ENCODE measurements at regions not wholly inside any gene's neighbourhood (a gene's known extent, or its start where the extent isn't known, plus 50 kb on each side); places are given as distances from the start of the nearest gene placed in this dataset.

GRCh38 chr20:61170496-61171320, 81.4 kb upstream of the CDH4 start:
- no peak for TF ChIP-seq POLR2A (IDR thresholded peaks at IDR 0.05)
- TF ChIP-seq, protein P1, sequence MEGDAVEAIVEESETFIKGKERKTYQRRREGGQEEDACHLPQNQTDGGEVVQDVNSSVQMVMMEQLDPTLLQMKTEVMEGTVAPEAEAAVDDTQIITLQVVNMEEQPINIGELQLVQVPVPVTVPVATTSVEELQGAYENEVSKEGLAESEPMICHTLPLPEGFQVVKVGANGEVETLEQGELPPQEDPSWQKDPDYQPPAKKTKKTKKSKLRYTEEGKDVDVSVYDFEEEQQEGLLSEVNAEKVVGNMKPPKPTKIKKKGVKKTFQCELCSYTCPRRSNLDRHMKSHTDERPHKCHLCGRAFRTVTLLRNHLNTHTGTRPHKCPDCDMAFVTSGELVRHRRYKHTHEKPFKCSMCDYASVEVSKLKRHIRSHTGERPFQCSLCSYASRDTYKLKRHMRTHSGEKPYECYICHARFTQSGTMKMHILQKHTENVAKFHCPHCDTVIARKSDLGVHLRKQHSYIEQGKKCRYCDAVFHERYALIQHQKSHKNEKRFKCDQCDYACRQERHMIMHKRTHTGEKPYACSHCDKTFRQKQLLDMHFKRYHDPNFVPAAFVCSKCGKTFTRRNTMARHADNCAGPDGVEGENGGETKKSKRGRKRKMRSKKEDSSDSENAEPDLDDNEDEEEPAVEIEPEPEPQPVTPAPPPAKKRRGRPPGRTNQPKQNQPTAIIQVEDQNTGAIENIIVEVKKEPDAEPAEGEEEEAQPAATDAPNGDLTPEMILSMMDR (IDR thresholded peaks at IDR 0.05) = no peak
- Histone ChIP-seq H3K9me3 (no peaks in the 10 kb centered on the region), H3K27me3 (no peaks in the 10 kb centered on the region), H3K36me3 (no peaks in the 10 kb centered on the region), H3K4me3 (no peak overlapping the region), H3K27ac (no peak overlapping the region), H3K4me1 (no peaks in the 10 kb centered on the region)
- intact Hi-C loops (cut with DNase I; ENCODE audit: low total_unique reads) = no loop called here
- no peak for DNase-seq

DNA sequence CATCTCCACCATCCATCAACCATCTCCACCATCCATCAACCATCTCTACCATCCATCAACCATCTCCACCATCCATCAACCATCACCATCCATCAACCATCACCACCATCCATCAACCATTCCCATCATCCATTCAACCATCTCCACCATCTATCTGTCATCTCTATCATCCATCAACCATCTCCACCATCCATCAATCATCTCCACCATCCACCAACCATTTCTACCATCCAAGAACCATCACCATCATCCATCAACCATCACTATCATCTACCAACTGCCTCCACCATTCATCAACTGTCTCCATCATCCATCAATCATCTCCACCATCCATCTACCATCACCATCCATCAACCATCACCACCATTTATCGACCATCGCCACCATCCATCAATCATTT, 78.8 kb upstream of the CDH4 start:
- H3K36me3 ChIP-seq = no peaks in the 10 kb centered on the region
- no peaks in the 10 kb centered on the region for H3K4me1 ChIP-seq
- no peak overlapping the region for H3K4me3 ChIP-seq
- no peak overlapping the region for H3K27ac ChIP-seq
- TF ChIP-seq, protein P1 (IDR thresholded peaks at IDR 0.05) = no peak
- no peak for TF ChIP-seq POLR2A (IDR thresholded peaks at IDR 0.05)
- H3K27me3 ChIP-seq = no peaks in the 10 kb centered on the region
- no peak for DNase-seq
- no peaks in the 10 kb centered on the region for H3K9me3 ChIP-seq
- intact Hi-C loops (cut with DNase I; ENCODE audit: low total_unique reads) = no loop called here

GRCh38 chr20:61173961-61174725, 77.9 kb upstream of the CDH4 start:
- Histone ChIP-seq H3K27ac (no peak overlapping the region), H3K27me3 (no peaks in the 10 kb centered on the region), H3K4me1 (no peaks in the 10 kb centered on the region), H3K9me3 (no peaks in the 10 kb centered on the region), H3K36me3 (no peaks in the 10 kb centered on the region), H3K4me3 (no peak overlapping the region)
- no peak for DNase-seq
- intact Hi-C loops (cut with DNase I; ENCODE audit: low total_unique reads) = no loop called here
- TF ChIP-seq POLR2A (IDR thresholded peaks at IDR 0.05) = no peak
- TF ChIP-seq, protein P1 (IDR thresholded peaks at IDR 0.05) = no peak

DNA sequence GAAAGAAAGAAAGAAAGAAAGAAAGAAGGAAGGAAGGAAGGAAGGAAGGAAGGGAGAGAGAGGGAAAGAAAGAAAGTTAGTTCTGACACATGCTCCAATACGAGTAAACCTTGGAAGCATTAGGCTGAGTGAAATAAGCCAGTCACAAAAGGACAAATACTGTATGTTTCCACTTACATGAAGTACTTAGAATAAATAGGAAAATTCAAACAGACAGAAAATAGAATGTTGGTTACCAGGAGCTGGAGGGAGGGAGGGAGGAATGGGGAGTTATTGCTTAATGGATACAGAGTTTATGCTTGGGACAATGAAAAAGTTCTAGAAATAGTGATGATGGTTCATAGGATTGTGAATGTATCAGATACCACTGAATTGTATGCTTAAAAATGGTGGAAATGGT, 75.2 kb upstream of the CDH4 start:
- no peaks in the 10 kb centered on the region for H3K27me3 ChIP-seq
- H3K9me3 ChIP-seq = no peaks in the 10 kb centered on the region
- H3K4me1 ChIP-seq = no peaks in the 10 kb centered on the region
- H3K27ac ChIP-seq = no peak overlapping the region
- no peak for DNase-seq
- TF ChIP-seq POLR2A (IDR thresholded peaks at IDR 0.05) = no peak
- TF ChIP-seq, protein P1 (IDR thresholded peaks at IDR 0.05) = no peak
- no peaks in the 10 kb centered on the region for H3K36me3 ChIP-seq
- intact Hi-C loops (cut with DNase I; ENCODE audit: low total_unique reads) = no loop called here
- no peak overlapping the region for H3K4me3 ChIP-seq

- intact Hi-C loops (cut with DNase I; ENCODE audit: low total_unique reads) = no loop called here
- H3K27me3 ChIP-seq = no peaks in the 10 kb centered on the region
- TF ChIP-seq, protein P1 (IDR thresholded peaks at IDR 0.05) = no peak
- no peak for TF ChIP-seq POLR2A (IDR thresholded peaks at IDR 0.05)
- no peak overlapping the region for H3K4me3 ChIP-seq
- no peaks in the 10 kb centered on the region for H3K9me3 ChIP-seq
- no peaks in the 10 kb centered on the region for H3K4me1 ChIP-seq
- no peak for DNase-seq
- no peak overlapping the region for H3K27ac ChIP-seq
- no peaks in the 10 kb centered on the region for H3K36me3 ChIP-seq
Observed at GRCh38 chr20:61178551-61179071, 73.5 kb upstream of the CDH4 start.

Measured in uterus (tissue), 3 donors.